GM19238 (cell line): ENCODE measurements at regions not wholly inside any gene's neighbourhood (a gene's known extent, or its start where the extent isn't known, plus 50 kb on each side); places are given as distances from the start of the nearest gene placed in this dataset.

ENCODE experiments used
- DNase-seq: peaks from one replicate; pipeline ENCODE4 v3.0.0; 2011; ENCODE audit warnings: low spot score; ENCODE audit not compliant: insufficient read length

GRCh38 chr1:224564454-224565084 is 51.5 kb upstream of the CNIH3 start:
- no peak for DNase-seq

GRCh38 chr1:224565186-224565585 is 50.9 kb upstream of the CNIH3 start:
- DNase-seq = no peak

DNA sequence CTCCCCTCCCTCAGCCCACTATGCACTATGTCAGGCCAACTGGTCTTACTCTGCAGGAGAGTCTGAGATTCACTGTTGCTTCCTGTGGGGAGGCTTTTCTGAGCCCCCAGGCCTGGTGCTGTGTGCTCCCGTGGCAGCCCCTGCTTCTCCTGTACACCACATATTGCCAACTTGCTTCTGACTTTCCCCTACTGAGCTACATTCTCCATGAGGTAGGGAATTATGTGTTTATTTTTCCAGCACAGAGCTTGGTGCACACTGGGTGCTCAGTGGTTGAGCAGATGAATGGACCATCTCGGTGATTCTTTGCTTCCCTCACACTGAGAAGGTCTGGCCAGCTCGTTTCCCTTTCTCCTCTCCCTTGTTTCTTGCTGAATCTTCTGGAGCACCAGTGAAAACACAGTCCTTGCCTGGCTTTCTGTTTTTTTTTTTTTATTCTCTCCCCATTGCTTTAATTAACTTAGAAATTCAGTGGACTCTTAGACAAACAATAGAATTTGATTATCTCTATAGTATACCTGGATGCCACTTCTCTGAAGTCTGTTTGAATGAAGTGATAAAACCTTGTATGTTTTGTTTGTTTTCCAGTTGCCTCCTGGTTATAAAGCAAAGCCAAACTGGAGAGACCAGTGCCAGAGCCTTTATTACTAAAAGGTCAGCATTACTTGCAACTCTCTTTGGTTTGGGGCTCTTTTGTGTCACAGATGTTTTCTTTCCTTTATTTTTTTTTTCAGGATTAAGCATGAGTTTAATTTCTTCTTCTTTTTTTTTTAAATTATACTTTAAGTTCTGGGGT is 50.3 kb upstream of the CNIH3 start:
- no peak for DNase-seq
